ENCODE measurements at regions not wholly inside any gene's neighbourhood (a gene's known extent, or its start where the extent isn't known, plus 50 kb on each side); places are given as distances from the start of the nearest gene placed in this dataset.
"Not testable (repeated sequence)": the region's sequence is repeated elsewhere in the genome, so short reads cannot be mapped to it uniquely, and the experiment has no call there.

GRCh38 chr4:143815375-143815774 lies 90.0 kb downstream of the GYPE start:
- not testable (repeated sequence) for TF ChIP-seq CTCF, POLR2A, EP300 (IDR thresholded peaks at IDR 0.05)

All from tibial nerve (tissue), 4 donors.